A673 (cell line): ENCODE measurements at regions not wholly inside any gene's neighbourhood (a gene's known extent, or its start where the extent isn't known, plus 50 kb on each side); places are given as distances from the start of the nearest gene placed in this dataset.

Experiments
- CTCF ChIP-seq: fragments of 300-800, 200-600 bp; sonication (generic); conservative IDR thresholded peaks from 2 replicates; pipeline ENCODE4 v1.5.1; 2017; ENCODE audit warnings: low read depth, mild to moderate bottlenecking, antibody characterized with exemption, low read length, moderate library complexity, mixed read lengths
- EZH2 ChIP-seq: fragments of 200-600 bp; sonication (generic); IDR thresholded peaks from 2 replicates; pipeline ENCODE4 v1.6.1; 2017; ENCODE audit warnings: borderline replicate concordance, low read depth, mild to moderate bottlenecking, mixed read lengths, antibody characterized with exemption, low read length; ENCODE audit not compliant: poor library complexity, severe bottlenecking

GRCh38 chr1:96028071-96028470 is 693.5 kb upstream of the PTBP2 start:
- no peak for TF ChIP-seq CTCF
- no peak for TF ChIP-seq EZH2
